ENCODE measurements at regions not wholly inside any gene's neighbourhood (a gene's known extent, or its start where the extent isn't known, plus 50 kb on each side); places are given as distances from the start of the nearest gene placed in this dataset.

DNA sequence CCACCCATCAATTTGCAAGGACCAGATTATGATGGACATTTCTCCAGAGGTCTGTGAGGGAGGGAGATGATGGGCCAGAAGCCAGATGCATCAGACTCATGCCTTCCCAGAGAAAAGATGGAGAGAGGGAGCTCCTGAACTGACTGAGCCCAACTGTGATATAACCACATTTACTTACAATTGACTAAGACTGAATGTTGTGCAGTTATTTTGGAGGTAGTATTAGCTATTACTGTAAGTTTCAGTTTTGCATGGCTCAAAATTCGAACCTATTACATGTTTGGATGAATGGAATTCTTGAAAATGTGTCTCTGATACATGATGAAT is 211.1 kb upstream of the SFSWAP start:
- Histone ChIP-seq H3K27me3 (ENCODE audit: control insufficient read depth in 3 of 3, insufficient read depth in 3 of 3, low read length in 2 of 3) (peaks cover 0 to 9% (median 0%) of the 10 kb centered on the region in 3 donors), H3K27ac (ENCODE audit: low read depth in 1 of 2, low read length in 1 of 2) (no peak overlapping the region), H3K9me3 (ENCODE audit: control insufficient read depth in 4 of 4, insufficient read depth in 3 of 4, low read length in 3 of 4) (no peaks in the 10 kb centered on the region), H3K4me3 (no peak overlapping the region), H3K4me1 (ENCODE audit: control insufficient read depth in 5 of 5, insufficient read depth in 5 of 5, low read length in 5 of 5) (no peaks in the 10 kb centered on the region), H3K36me3 (ENCODE audit: control insufficient read depth in 4 of 4, insufficient read depth in 4 of 4, low read length in 4 of 4) (no peaks in the 10 kb centered on the region), H3K9ac (ENCODE audit: insufficient read depth in 1 of 2, low read length in 2 of 2) (no peak overlapping the region)
- no peak for DNase-seq
- no peak for ATAC-seq (ENCODE audit: insufficient read depth, low FRiP score)
- TF ChIP-seq, protein P1, sequence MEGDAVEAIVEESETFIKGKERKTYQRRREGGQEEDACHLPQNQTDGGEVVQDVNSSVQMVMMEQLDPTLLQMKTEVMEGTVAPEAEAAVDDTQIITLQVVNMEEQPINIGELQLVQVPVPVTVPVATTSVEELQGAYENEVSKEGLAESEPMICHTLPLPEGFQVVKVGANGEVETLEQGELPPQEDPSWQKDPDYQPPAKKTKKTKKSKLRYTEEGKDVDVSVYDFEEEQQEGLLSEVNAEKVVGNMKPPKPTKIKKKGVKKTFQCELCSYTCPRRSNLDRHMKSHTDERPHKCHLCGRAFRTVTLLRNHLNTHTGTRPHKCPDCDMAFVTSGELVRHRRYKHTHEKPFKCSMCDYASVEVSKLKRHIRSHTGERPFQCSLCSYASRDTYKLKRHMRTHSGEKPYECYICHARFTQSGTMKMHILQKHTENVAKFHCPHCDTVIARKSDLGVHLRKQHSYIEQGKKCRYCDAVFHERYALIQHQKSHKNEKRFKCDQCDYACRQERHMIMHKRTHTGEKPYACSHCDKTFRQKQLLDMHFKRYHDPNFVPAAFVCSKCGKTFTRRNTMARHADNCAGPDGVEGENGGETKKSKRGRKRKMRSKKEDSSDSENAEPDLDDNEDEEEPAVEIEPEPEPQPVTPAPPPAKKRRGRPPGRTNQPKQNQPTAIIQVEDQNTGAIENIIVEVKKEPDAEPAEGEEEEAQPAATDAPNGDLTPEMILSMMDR (IDR thresholded peaks at IDR 0.05; ENCODE audit: control extremely low read depth, extremely low read depth), result no peak
- 52 to 74% methylated on average over 1 of the region's 1 CpG for WGBS, 2 donors

DNA sequence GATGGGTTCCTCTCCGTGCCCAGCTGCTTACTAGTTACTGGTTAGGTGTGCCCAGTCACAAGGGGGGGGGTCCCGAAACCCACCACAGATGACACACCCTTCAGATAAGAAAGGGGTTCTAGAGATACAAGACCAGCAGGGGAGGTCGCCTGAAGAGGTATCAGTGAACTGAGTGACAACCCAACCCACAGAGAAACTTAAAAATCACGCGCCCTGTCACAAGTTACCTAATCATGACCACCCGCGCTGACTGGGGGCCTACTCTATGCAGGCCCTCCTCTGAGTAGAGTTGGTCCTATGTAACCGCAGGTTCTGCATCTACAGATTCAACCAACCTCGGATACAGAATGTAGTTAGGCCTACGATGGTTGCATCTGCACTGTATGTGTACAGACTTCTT is 210.3 kb upstream of the SFSWAP start:
- H3K4me3 ChIP-seq, result no peak overlapping the region
- TF ChIP-seq, protein P1 (IDR thresholded peaks at IDR 0.05; ENCODE audit: control extremely low read depth, extremely low read depth), result no peak
- WGBS, 2 donors, result 85 to 92% methylated on average over 10 of the region's 10 CpGs
- H3K9me3 ChIP-seq (ENCODE audit: control insufficient read depth in 4 of 4, insufficient read depth in 3 of 4, low read length in 3 of 4), result peaks cover 0 to under 1% (median 0%) of the 10 kb centered on the region in 4 donors
- ATAC-seq (ENCODE audit: insufficient read depth, low FRiP score) (no peak), DNase-seq (no peak)
- no peak overlapping the region for H3K9ac ChIP-seq (ENCODE audit: insufficient read depth in 1 of 2, low read length in 2 of 2)
- no peak overlapping the region for H3K27ac ChIP-seq (ENCODE audit: low read depth in 1 of 2, low read length in 1 of 2)
- H3K4me1 ChIP-seq (ENCODE audit: control insufficient read depth in 5 of 5, insufficient read depth in 5 of 5, low read length in 5 of 5), result no peaks in the 10 kb centered on the region
- H3K36me3 ChIP-seq (ENCODE audit: control insufficient read depth in 4 of 4, insufficient read depth in 4 of 4, low read length in 4 of 4), result no peaks in the 10 kb centered on the region
- H3K27me3 ChIP-seq (ENCODE audit: control insufficient read depth in 3 of 3, insufficient read depth in 3 of 3, low read length in 2 of 3), result peaks cover 0 to 2% (median 0%) of the 10 kb centered on the region in 3 donors

DNA sequence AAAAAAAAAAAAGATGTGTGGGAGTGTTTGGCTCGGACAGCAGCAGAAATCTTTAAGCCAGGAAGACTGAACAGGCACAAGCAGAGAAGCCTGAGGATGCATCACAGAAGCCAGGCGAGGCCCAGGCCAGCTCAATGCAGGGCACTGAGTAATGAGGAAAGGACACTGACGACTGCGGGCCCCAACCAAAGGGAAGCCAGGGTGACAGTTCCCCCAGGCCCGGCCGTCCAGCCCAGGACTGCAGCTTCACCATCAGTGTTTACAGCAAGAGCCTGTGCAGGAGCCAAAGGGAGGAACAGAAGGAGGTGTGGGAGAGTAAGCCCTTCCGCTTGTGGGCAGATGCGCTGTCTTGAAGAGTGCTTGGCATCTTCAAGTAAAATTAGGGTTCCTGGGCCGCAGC is 205.3 kb upstream of the SFSWAP start:
- H3K4me1 ChIP-seq (ENCODE audit: control insufficient read depth in 5 of 5, insufficient read depth in 5 of 5, low read length in 5 of 5), result no peaks in the 10 kb centered on the region
- ATAC-seq (ENCODE audit: insufficient read depth, low FRiP score) (no peak), DNase-seq (no peak)
- TF ChIP-seq, protein P1 (IDR thresholded peaks at IDR 0.05; ENCODE audit: control extremely low read depth, extremely low read depth), result no peak
- H3K9ac ChIP-seq (ENCODE audit: insufficient read depth in 1 of 2, low read length in 2 of 2), result no peak overlapping the region
- H3K36me3 ChIP-seq (ENCODE audit: control insufficient read depth in 4 of 4, insufficient read depth in 4 of 4, low read length in 4 of 4), result no peaks in the 10 kb centered on the region
- peaks cover 0 to 7% (median 0%) of the 10 kb centered on the region in 4 donors for H3K9me3 ChIP-seq (ENCODE audit: control insufficient read depth in 4 of 4, insufficient read depth in 3 of 4, low read length in 3 of 4)
- no peak overlapping the region for H3K27ac ChIP-seq (ENCODE audit: low read depth in 1 of 2, low read length in 1 of 2)
- no peak overlapping the region for H3K4me3 ChIP-seq
- H3K27me3 ChIP-seq (ENCODE audit: control insufficient read depth in 3 of 3, insufficient read depth in 3 of 3, low read length in 2 of 3), result peaks cover 0 to 9% (median 0%) of the 10 kb centered on the region in 3 donors
- 65 to 75% methylated on average over 9 of the region's 9 CpGs for WGBS, 2 donors

DNA sequence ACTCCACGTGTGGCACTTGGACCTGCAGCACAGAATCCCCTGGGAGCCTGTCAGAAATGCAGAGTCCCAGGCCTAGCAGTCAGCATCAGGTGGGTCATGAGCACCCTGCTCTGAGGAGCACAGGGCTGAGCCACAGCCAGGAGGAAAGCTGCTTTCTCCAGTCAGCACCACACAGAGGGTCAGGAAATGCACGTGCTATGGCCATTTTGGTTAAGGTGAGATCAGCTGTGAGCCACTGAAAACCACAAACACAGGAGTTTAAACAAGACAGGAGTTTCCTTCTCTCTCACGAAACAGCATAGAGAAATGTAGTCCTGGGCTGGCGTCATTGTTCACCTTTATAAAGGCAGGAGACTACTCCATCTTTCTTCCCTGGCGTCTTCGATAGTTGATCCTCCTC is 204.5 kb upstream of the SFSWAP start:
- Histone ChIP-seq H3K9ac (ENCODE audit: insufficient read depth in 1 of 2, low read length in 2 of 2) (no peak overlapping the region), H3K9me3 (ENCODE audit: control insufficient read depth in 4 of 4, insufficient read depth in 3 of 4, low read length in 3 of 4) (peaks cover 0 to 7% (median 0%) of the 10 kb centered on the region in 4 donors), H3K27me3 (ENCODE audit: control insufficient read depth in 3 of 3, insufficient read depth in 3 of 3, low read length in 2 of 3) (peaks cover 0 to 9% (median 0%) of the 10 kb centered on the region in 3 donors), H3K27ac (ENCODE audit: low read depth in 1 of 2, low read length in 1 of 2) (no peak overlapping the region), H3K4me3 (no peak overlapping the region), H3K4me1 (ENCODE audit: control insufficient read depth in 5 of 5, insufficient read depth in 5 of 5, low read length in 5 of 5) (no peaks in the 10 kb centered on the region), H3K36me3 (ENCODE audit: control insufficient read depth in 4 of 4, insufficient read depth in 4 of 4, low read length in 4 of 4) (no peaks in the 10 kb centered on the region)
- TF ChIP-seq, protein P1 (IDR thresholded peaks at IDR 0.05; ENCODE audit: control extremely low read depth, extremely low read depth), result no peak
- ATAC-seq (ENCODE audit: insufficient read depth, low FRiP score) (no peak), DNase-seq (no peak)
- 82 to 86% methylated on average over 6 of the region's 6 CpGs for WGBS, 2 donors
